HG03103 (cell line): ENCODE measurements at regions not wholly inside any gene's neighbourhood (a gene's known extent, or its start where the extent isn't known, plus 50 kb on each side); places are given as distances from the start of the nearest gene placed in this dataset.

Experiments used
- ATAC-seq: cut with Tn5 transposase; IDR thresholded peaks from one replicate; pipeline ENCODE4 v1.9.1; 2021; ENCODE audit warnings: low read depth; ENCODE audit not compliant: unreplicated experiment

GRCh38 chr6:156031516-156031915 is 575.9 kb upstream of the NOX3 start:
- no peak for ATAC-seq

DNA sequence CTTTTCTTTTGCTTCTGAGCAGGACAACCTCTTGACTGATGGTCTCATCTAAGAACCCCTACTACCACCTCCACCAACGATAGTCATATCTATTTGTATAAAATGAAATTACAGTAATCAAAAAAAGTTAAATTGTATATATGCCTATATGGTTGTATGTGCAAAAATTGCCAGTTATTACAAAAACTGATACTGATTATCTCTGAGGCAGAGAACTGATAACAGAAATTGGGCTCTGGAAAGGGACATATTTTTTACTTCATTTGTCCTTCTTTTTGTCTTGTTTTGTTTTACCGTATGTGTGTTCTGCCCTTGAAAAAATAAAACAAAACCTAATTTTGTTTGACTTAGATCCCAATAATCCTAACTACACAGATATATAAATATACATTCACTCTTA is 574.4 kb upstream of the NOX3 start:
- no peak for ATAC-seq

GRCh38 chr6:156029286-156029985 is 573.8 kb upstream of the NOX3 start:
- ATAC-seq: no peak

DNA sequence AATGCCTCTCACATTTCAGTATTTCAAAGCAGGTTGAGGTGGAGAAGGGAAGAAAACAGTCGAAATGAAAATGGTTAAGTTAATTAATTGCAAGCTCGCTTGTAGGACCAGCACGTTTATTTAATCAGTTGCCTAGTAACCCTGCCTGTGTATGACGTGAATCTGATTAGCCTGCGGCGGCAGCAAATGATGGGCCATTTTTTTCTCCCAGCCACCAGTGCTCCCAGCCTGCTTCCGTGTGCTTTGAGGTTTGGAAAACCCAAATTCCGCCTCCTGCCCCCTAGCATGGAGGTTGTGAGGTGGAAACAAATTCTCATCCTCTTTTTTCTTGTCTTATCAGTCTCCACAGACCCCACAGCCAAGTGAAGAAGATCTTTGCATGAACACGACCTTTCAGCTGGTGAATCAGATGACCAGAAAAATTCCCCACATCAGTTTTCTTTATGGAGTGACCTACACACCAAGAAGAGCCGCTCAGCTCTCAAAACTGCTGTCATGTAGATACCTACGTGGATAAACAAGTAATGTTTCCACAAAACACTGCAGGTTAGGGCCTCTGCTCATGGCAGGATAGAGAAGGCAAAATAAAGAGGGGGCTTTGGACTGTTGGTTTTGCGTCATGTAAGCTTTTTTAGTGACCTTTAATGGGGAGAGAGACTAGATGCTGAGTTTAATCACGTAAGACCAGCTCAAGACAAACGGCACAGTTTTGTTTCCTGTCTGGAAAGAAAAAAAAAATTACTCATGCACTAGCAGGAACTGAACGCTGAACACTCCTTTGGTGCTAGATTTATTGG is 572.9 kb upstream of the NOX3 start:
- ATAC-seq: no peak

DNA sequence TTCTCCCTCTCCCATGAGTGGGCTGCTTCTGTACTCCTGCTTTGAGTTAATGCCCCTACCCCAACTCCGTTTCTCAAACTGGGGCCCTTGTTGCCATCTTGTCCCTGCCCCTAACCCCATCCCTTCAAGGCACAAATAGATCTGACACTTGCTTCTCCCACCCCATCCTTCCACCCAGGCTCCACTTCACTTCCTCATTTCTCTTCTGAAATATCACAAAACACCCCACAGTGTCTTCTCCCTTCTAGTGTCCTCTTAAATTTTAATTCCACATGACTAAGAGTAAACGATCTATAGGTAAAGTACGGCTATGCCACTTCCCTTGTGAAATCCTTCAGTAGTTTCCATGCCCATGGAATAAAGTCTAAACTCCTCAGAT is 571.6 kb upstream of the NOX3 start:
- no peak for ATAC-seq

DNA sequence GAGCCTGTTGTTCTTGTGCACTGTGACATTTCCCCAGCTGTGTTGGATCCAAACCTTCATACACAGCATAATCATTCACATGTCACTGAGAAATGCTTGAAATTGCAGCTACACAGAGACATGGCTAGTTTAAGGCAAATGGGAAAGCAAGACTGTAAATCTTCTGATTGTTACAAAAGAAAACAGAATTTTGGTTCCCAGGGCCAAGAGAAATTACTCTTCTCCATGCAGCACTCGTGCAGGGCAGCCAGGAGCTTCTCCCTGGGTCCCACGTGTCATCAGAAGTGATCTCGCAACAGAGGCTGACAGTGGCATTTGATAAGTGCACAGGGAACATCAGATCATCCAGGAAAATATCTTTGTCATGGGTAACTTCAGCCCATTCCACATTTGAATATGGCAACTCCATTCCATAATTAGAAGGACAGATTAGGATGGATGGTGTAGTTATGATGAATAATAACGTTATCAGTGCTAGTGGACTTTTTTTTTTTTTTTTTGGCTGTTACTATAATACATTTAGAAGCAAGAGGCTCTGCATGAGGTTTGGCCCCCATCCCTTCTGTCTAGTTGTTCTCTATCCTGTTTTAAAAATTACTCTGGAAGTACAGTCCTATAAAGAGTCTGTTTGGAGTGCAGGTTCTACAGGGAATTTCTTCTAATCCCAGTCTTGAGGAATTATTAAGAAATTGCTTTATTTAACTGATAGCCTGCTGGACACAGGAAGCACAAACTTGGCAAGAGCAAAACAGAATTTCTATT is 571.0 kb upstream of the NOX3 start:
- ATAC-seq: no peak

DNA sequence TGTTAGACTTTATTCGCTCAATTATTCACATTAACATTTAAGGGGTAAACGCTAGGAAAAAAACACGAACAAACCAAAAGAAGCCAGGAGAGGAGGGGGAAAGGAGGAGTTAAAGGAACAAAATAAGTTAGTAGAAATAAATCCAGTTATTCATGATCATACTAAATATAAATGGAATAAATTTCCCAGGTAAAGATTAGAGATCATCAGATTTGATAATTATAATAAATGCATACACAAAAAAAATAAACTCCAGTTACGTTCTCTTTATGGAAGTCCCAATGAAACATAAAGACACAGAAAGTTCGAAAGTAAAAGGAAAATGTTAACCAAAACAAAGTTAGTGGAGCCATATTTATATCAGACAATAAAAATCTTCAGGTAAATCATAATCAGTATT is 568.7 kb upstream of the NOX3 start:
- no peak for ATAC-seq

DNA sequence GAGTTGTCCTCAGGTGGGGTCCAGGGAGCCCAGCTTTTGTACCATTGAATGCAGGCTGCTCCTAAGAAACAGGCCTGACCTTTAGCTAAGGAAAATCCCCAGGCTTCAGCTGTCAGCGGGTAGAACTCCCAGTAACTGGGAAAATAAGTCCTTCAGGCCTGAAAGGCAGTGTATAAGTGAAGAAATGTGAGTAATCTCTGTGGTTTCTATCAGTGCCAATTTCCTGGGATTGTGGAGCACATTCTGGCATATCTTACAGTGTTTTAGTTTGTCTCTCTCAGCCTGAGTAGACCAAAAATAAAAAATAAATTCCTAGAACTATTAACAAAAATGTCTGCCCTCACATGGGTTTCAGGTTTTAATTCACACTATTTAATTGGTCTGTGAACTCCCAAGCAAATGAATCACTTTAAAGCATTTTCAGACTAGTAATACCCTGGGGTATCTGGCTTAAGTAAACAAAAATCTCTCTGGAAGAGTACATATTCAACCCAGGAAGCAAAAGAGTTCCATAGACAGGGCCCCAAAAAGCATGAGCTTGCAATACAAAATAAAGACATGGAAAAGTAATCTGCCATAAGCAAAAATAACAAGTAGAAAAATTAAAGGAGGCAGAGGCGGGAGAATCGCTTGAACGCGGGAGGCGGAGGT is 566.2 kb upstream of the NOX3 start:
- no peak for ATAC-seq

- no peak for ATAC-seq
Measured at GRCh38 chr6:156017838-156018237, 562.2 kb upstream of the NOX3 start.

DNA sequence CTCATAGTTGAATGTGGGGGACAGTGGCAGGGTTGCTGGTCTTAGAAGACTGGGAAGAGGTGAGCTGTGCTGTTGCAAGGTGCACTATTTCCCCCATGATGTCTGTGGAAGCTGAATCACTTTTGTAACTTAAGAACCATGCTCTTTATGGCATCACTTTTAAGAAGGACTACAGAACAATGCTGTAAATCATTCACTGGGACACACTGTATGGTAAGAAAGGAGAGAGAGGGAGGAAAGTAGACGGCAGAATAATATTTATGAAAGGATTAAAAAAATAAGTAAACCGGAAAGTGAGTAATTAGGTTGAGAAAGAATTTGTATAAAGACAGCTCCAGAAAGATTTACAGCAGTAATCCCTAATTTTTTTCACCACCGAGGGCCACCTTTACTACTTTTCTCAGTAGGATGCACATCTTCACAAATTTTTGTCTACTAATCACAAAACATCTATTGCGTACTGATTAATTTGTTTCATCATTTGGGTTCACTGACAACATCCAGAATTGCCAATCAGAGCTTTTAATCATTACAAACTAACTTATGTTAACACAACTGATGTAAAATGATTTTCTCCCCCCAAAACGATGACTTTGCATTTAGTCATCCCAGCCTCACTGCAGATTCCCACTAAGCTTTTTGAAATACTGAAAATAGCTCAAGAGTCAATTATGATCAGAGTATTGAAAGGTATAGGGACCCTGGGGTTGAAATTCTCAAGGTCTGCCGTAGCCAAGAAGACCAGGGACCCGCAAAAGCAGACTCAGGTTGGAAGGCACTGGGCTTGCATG is 560.7 kb upstream of the NOX3 start:
- no peak for ATAC-seq

GRCh38 chr6:156013155-156013554 is 557.5 kb upstream of the NOX3 start:
- no peak for ATAC-seq

GRCh38 chr6:156009656-156010055 is 554.0 kb upstream of the NOX3 start:
- ATAC-seq: no peak

- ATAC-seq: no peak
Measured at GRCh38 chr6:156004796-156005195, 549.2 kb upstream of the NOX3 start.

GRCh38 chr6:155996151-155996550 is 540.5 kb upstream of the NOX3 start:
- no peak for ATAC-seq

GRCh38 chr6:155995281-155995680 is 539.6 kb upstream of the NOX3 start:
- no peak for ATAC-seq

DNA sequence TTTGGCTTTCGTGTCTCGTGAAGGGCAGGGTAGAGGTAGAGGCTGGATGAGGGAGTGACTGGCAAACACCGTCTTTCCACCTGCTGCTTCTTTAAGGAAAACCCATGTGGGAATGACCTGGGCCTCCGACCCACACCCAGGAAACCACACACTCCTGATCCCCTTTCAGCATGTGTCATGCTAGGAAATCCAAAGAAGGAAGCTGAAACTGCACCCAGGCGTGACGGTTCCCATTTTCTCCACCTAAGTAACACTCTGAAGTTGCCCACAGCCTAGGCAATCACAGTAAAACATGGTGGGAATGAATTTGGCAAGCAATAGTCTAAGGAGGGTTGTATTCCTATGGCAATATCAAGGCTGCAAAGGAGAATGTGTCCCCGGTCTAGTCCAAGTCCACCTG is 538.4 kb upstream of the NOX3 start:
- ATAC-seq: no peak

GRCh38 chr6:155993240-155993639 is 537.6 kb upstream of the NOX3 start:
- ATAC-seq: no peak

GRCh38 chr6:155985660-155986138 is 530.1 kb upstream of the NOX3 start:
- no peak for ATAC-seq

GRCh38 chr6:155980768-155981079 is 525.1 kb upstream of the NOX3 start:
- no peak for ATAC-seq

GRCh38 chr6:155980014-155980767 is 524.6 kb upstream of the NOX3 start:
- ATAC-seq: no peak
